Aorta (tissue), 5 donors: ENCODE measurements at regions not wholly inside any gene's neighbourhood (a gene's known extent, or its start where the extent isn't known, plus 50 kb on each side); places are given as distances from the start of the nearest gene placed in this dataset.

Experiments
- ATAC-seq: fragments of 200-7000 bp; cut with Tn5 transposase; one replicate; pipeline ENCODE4 v1.9.1; 2022; ENCODE audit warnings: moderate library complexity; ENCODE audit not compliant: low FRiP score
- DNase-seq, 2 donors: peaks; one replicate each; pipeline ENCODE4 v3.0.0-alpha.2; 2020
- H3K27ac ChIP-seq, 2 donors: one replicate each; pipeline ENCODE4 v1.5.1; 2013; ENCODE audit warnings: low read length in 2 of 2, mild to moderate bottlenecking in 2 of 2, moderate library complexity in 2 of 2, control low read depth in 1 of 2, inconsistent platforms in 1 of 2, low read depth in 1 of 2
- H3K27me3 ChIP-seq, 2 donors: one replicate each; pipeline ENCODE4 v1.6.1; 2013; ENCODE audit warnings: control low read depth in 1 of 2, low read length in 1 of 2, mild to moderate bottlenecking in 1 of 2, moderate library complexity in 1 of 2; ENCODE audit not compliant: insufficient read depth in 2 of 2, control insufficient read depth in 1 of 2
- H3K36me3 ChIP-seq, 2 donors: one replicate each; pipeline ENCODE4 v1.6.1; 2013; ENCODE audit warnings: control low read depth in 1 of 2, low read length in 1 of 2, mild to moderate bottlenecking in 1 of 2; ENCODE audit not compliant: insufficient read depth in 2 of 2, control insufficient read depth in 1 of 2
- H3K4me1 ChIP-seq, 2 donors: one replicate each; pipeline ENCODE4 v1.6.1; 2013; ENCODE audit warnings: low read length in 2 of 2, control low read depth in 1 of 2, mild to moderate bottlenecking in 1 of 2, moderate library complexity in 1 of 2; ENCODE audit not compliant: insufficient read depth in 2 of 2, control insufficient read depth in 1 of 2
- H3K4me3 ChIP-seq, 2 donors: one replicate each; pipeline ENCODE4 v1.5.1; 2013; ENCODE audit warnings: low read length in 2 of 2, control low read depth in 1 of 2, mild to moderate bottlenecking in 1 of 2
- H3K9me3 ChIP-seq: one replicate; pipeline ENCODE4 v1.6.1; 2013; ENCODE audit warnings: mild to moderate bottlenecking, low read length; ENCODE audit not compliant: control insufficient read depth
- WGBS, 2 donors: extraction: QIAGEN DNeasy Blood & Tissue Kit; methylation state at CpG; one replicate each; pipeline ENCODE4 v1.1.7; 2013; 5-methylcytosine and 5-hydroxymethylcytosine counted together
- intact Hi-C, 2 donors: fragments of 100-400 bp; cut with DNase I; formaldehyde crosslinking; loops; one replicate each; pipeline versions ENCODE4 v1.14.2 to v1.15.0; 2022
- donor health status: healthy with polysubstance abuse.
- donor health status: Bipolar disorder and iron deficiency.
- donor health status: DM: no; HTN: no; CAD: no.
- donor health status: DM: no; HTN: no; CAD: no.
- donor health status: DM: yes; HTN: yes; CAD: no.

- Histone ChIP-seq H3K4me1 (no peaks in the 10 kb centered on the region), H3K4me3 (no peak overlapping the region), H3K27ac (no peak overlapping the region), H3K9me3 (no peaks in the 10 kb centered on the region), H3K27me3 (no peaks in the 10 kb centered on the region), H3K36me3 (no peaks in the 10 kb centered on the region)
- DNase-seq, result no peak
- no peak for ATAC-seq
- intact Hi-C loops, result no loop called here
- 72 to 79% methylated on average over 2 of the region's 2 CpGs for WGBS, 2 donors
These were observed 493.3 kb upstream of the CCDC179 start for GRCh38 chr11:23353611-23354010.

GRCh38 chr11:23359297-23359696, 499.0 kb upstream of the CCDC179 start:
- H3K27ac ChIP-seq, result no peak overlapping the region
- no peaks in the 10 kb centered on the region for H3K9me3 ChIP-seq
- no peak overlapping the region for H3K4me3 ChIP-seq
- ATAC-seq, result no peak
- no peaks in the 10 kb centered on the region for H3K4me1 ChIP-seq
- no peak for DNase-seq
- H3K36me3 ChIP-seq, result no peaks in the 10 kb centered on the region
- intact Hi-C loops, result no loop called here
- H3K27me3 ChIP-seq, result no peaks in the 10 kb centered on the region

GRCh38 chr11:23364076-23364475, 503.8 kb upstream of the CCDC179 start:
- no peak overlapping the region for H3K27ac ChIP-seq
- H3K36me3 ChIP-seq, result no peaks in the 10 kb centered on the region
- no peak for ATAC-seq
- H3K4me3 ChIP-seq, result no peak overlapping the region
- no peaks in the 10 kb centered on the region for H3K27me3 ChIP-seq
- WGBS, 2 donors, result 87 to 93% methylated on average over 3 of the region's 3 CpGs
- intact Hi-C loops, result no loop called here
- H3K9me3 ChIP-seq, result no peaks in the 10 kb centered on the region
- DNase-seq, result no peak
- no peaks in the 10 kb centered on the region for H3K4me1 ChIP-seq

- H3K36me3 ChIP-seq, result no peaks in the 10 kb centered on the region
- no peaks in the 10 kb centered on the region for H3K27me3 ChIP-seq
- peaks cover 2% of the 10 kb centered on the region for H3K9me3 ChIP-seq
- no peak overlapping the region for H3K4me3 ChIP-seq
- intact Hi-C loops, result no loop called here
- no peaks in the 10 kb centered on the region for H3K4me1 ChIP-seq
- DNase-seq (no peak), ATAC-seq (no peak)
- H3K27ac ChIP-seq, result no peak overlapping the region
- WGBS, 2 donors, result 58 to 59% methylated on average over 3 of the region's 3 CpGs
These were observed 510.5 kb upstream of the CCDC179 start for GRCh38 chr11:23370580-23371275.

- H3K9me3 ChIP-seq, result no peaks in the 10 kb centered on the region
- no peak overlapping the region for H3K4me3 ChIP-seq
- H3K4me1 ChIP-seq, result no peaks in the 10 kb centered on the region
- DNase-seq (no peak), ATAC-seq (no peak)
- no peaks in the 10 kb centered on the region for H3K36me3 ChIP-seq
- H3K27me3 ChIP-seq, result no peaks in the 10 kb centered on the region
- no peak overlapping the region for H3K27ac ChIP-seq
- intact Hi-C loops, result no loop called here
These were observed 517.6 kb upstream of the CCDC179 start for GRCh38 chr11:23377909-23378308.

GRCh38 chr11:23391031-23391430, 530.8 kb upstream of the CCDC179 start:
- ATAC-seq, result no peak
- Histone ChIP-seq H3K4me1 (no peaks in the 10 kb centered on the region), H3K4me3 (no peak overlapping the region), H3K27ac (no peak overlapping the region), H3K36me3 (no peaks in the 10 kb centered on the region), H3K9me3 (no peaks in the 10 kb centered on the region), H3K27me3 (no peaks in the 10 kb centered on the region)
- no peak for DNase-seq
- WGBS, 2 donors, result 41 to 42% methylated on average over 2 of the region's 2 CpGs
- intact Hi-C loops, result no loop called here

- ATAC-seq (no peak), DNase-seq (no peak)
- no peak overlapping the region for H3K27ac ChIP-seq
- intact Hi-C loops, result no loop called here
- H3K9me3 ChIP-seq, result no peaks in the 10 kb centered on the region
- H3K36me3 ChIP-seq, result no peaks in the 10 kb centered on the region
- 93 to 94% methylated on average over 2 of the region's 2 CpGs for WGBS, 2 donors
- H3K4me3 ChIP-seq, result no peak overlapping the region
- no peaks in the 10 kb centered on the region for H3K27me3 ChIP-seq
- H3K4me1 ChIP-seq, result no peaks in the 10 kb centered on the region
These were observed 537.8 kb upstream of the CCDC179 start for GRCh38 chr11:23398052-23398451.

- Histone ChIP-seq H3K27me3 (no peaks in the 10 kb centered on the region), H3K4me1 (no peaks in the 10 kb centered on the region), H3K36me3 (no peaks in the 10 kb centered on the region), H3K27ac (no peak overlapping the region), H3K9me3 (no peaks in the 10 kb centered on the region), H3K4me3 (no peak overlapping the region)
- 95 to 97% methylated on average over 25 of the region's 25 CpGs for WGBS, 2 donors
- ATAC-seq (no peak), DNase-seq (peak; percentile 26 to 50)
- intact Hi-C loops, result no loop called here
These were observed 539.7 kb upstream of the CCDC179 start for GRCh38 chr11:23399995-23400394.

GRCh38 chr11:23403210-23404185, 543.2 kb upstream of the CCDC179 start:
- no peak for ATAC-seq
- Histone ChIP-seq H3K9me3 (no peaks in the 10 kb centered on the region), H3K27me3 (no peaks in the 10 kb centered on the region), H3K4me1 (no peaks in the 10 kb centered on the region), H3K27ac (no peak overlapping the region), H3K36me3 (no peaks in the 10 kb centered on the region), H3K4me3 (no peak overlapping the region)
- DNase-seq, result peak in 1 of 2 donors; percentile 65
- intact Hi-C loops, result no loop called here
- WGBS, 2 donors, result 97 to 99% methylated on average over 53 of the region's 53 CpGs
